GOT3 (cell line): ENCODE measurements at regions not wholly inside any gene's neighbourhood (a gene's known extent, or its start where the extent isn't known, plus 50 kb on each side); places are given as distances from the start of the nearest gene placed in this dataset.
"Not testable (repeated sequence)": the region's sequence is repeated elsewhere in the genome, so short reads cannot be mapped to it uniquely, and the experiment has no call there.

ENCODE experiments used
- DNase-seq: peaks from one replicate; lab custom pipeline; 2025; ENCODE audit warnings: mixed read lengths; lab: John Stamatoyannopoulos, UW

- DNase-seq, result no peak
Measured at GRCh38 chr17:64785011-64785421, 122.9 kb upstream of the SMURF2 start.

- no peak for DNase-seq
Measured at GRCh38 chr17:64784353-64785010, 122.4 kb upstream of the SMURF2 start.

GRCh38 chr17:64783556-64784352 lies 121.6 kb upstream of the SMURF2 start:
- DNase-seq, result no peak

GRCh38 chr17:64783031-64783461 lies 120.9 kb upstream of the SMURF2 start:
- DNase-seq, result no peak

GRCh38 chr17:64781810-64782555 lies 119.9 kb upstream of the SMURF2 start:
- DNase-seq, result no peak

- DNase-seq, result no peak
Measured at GRCh38 chr17:64781014-64781756, 119.1 kb upstream of the SMURF2 start.

- DNase-seq, result no peak
Measured at GRCh38 chr17:64780096-64781013, 118.2 kb upstream of the SMURF2 start.

GRCh38 chr17:64779376-64780095 lies 117.4 kb upstream of the SMURF2 start:
- DNase-seq, result no peak

GRCh38 chr17:64779098-64779375 lies 116.9 kb upstream of the SMURF2 start:
- not testable (repeated sequence) for DNase-seq

GRCh38 chr17:64778240-64779097 lies 116.4 kb upstream of the SMURF2 start:
- DNase-seq, result no peak

GRCh38 chr17:64777415-64778239 lies 115.5 kb upstream of the SMURF2 start:
- no peak for DNase-seq

GRCh38 chr17:64776720-64777414 lies 114.8 kb upstream of the SMURF2 start:
- peak; percentile 58 for DNase-seq

GRCh38 chr17:64775701-64776570 lies 113.8 kb upstream of the SMURF2 start:
- no peak for DNase-seq

- no peak for DNase-seq
Measured at GRCh38 chr17:64774888-64775540, 112.9 kb upstream of the SMURF2 start.

- DNase-seq, result no peak
Measured at GRCh38 chr17:64773836-64774761, 112.0 kb upstream of the SMURF2 start.
